MCF 10A (cell line): ENCODE measurements at regions not wholly inside any gene's neighbourhood (a gene's known extent, or its start where the extent isn't known, plus 50 kb on each side); places are given as distances from the start of the nearest gene placed in this dataset.
"Not testable (repeated sequence)": the region's sequence is repeated elsewhere in the genome, so short reads cannot be mapped to it uniquely, and the experiment has no call there.

Source experiments
- BruUV-seq: library from RNA; stranded (reverse); fragments of 400-500 nt; replicated peaks from 2 replicates; lab custom pipeline; 2021; lab: Mats Ljungman, UMichigan
- CTCF ChIA-PET: fragments of 300-600 bp; sonication (Branson Sonifier 250); formaldehyde crosslinking; extraction: SDS; loops from one replicate; lab custom pipeline; 2021; ENCODE audit warnings: antibody characterized with exemption, inconsistent platforms; lab: Yijun Ruan, JAX
- POLR2A ChIA-PET: fragments of 300-600, 350-650 bp; sonication (Branson Sonifier 250); formaldehyde crosslinking; extraction: SDS; loops from one replicate; lab custom pipeline; 2020; ENCODE audit warnings: antibody characterized with exemption, inconsistent platforms; lab: Yijun Ruan, JAX
- DNase-seq: peaks from one replicate; pipeline ENCODE4 v3.0.0-alpha.2; 2018; ENCODE audit not compliant: unreplicated experiment
- H3K27ac Mint-ChIP-seq: one replicate; pipeline ENCODE4 v1.8.0; 2022; ENCODE audit warnings: mild to moderate bottlenecking, low read depth, mixed read lengths; ENCODE audit not compliant: unreplicated experiment
- H3K27me3 Mint-ChIP-seq: one replicate; pipeline ENCODE4 v1.8.0; 2022; ENCODE audit warnings: mixed read lengths; ENCODE audit not compliant: insufficient read depth, unreplicated experiment
- H3K36me3 Mint-ChIP-seq: one replicate; pipeline ENCODE4 v1.8.0; 2022; ENCODE audit warnings: mild to moderate bottlenecking, moderate library complexity, mixed read lengths; ENCODE audit not compliant: insufficient read depth, unreplicated experiment
- H3K4me1 Mint-ChIP-seq: one replicate; pipeline ENCODE4 v1.8.0; 2022; ENCODE audit warnings: mixed read lengths; ENCODE audit not compliant: insufficient read depth, unreplicated experiment
- H3K4me3 Mint-ChIP-seq: one replicate; pipeline ENCODE4 v1.8.0; 2022; ENCODE audit warnings: mild to moderate bottlenecking, moderate library complexity, mixed read lengths; ENCODE audit not compliant: unreplicated experiment
- H3K9me3 Mint-ChIP-seq: one replicate; pipeline ENCODE4 v1.8.0; 2022; ENCODE audit warnings: mixed read lengths; ENCODE audit not compliant: unreplicated experiment
- intact Hi-C: fragments of 100-400 bp; cut with micrococcal nuclease; formaldehyde crosslinking; loops from 2 replicates; pipeline ENCODE4 v1.14.1; 2022

DNA sequence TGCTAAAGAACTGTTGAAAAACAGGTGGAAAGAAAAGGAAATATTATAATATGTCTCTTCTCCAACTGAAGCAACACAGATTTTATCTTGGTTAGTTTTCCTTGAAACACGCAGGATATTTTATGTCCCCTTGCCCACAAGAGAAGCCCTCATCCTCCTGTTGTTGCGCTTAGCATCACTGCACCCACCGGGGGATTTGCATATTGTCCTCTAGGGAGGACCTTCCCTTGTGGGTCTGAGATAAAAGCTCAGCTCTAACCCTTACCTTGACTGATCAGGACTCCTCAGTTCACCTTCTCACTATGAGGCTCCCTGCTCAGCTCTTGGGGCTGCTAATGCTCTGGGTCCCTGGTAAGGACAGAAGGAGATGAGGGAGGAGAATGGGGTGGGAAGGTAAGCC is 1294.2 kb downstream of the RPIA start:
- DNase-seq, H3K27ac Mint-ChIP-seq, H3K9me3 Mint-ChIP-seq, CTCF ChIA-PET, H3K27me3 Mint-ChIP-seq, H3K4me3 Mint-ChIP-seq, intact Hi-C loops, H3K4me1 Mint-ChIP-seq, POLR2A ChIA-PET, H3K36me3 Mint-ChIP-seq, BruUV-seq: not testable (repeated sequence)

DNA sequence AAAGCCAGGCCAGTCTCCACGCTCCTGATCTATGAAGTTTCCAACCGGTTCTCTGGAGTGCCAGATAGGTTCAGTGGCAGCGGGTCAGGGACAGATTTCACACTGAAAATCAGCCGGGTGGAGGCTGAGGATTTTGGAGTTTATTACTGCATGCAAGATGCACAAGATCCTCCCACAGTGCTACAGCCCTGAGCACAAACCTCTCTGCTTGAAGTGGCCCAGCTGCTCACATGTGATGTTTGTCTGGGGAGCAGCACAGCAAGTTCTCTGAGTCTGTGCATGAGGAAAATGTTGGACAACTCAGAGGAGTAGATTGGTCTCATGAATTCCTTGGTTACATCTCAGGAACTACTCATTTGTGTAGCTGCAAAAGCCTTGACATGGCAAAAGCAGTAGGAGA is 1295.1 kb downstream of the RPIA start:
- CTCF ChIA-PET, DNase-seq, H3K27ac Mint-ChIP-seq, H3K4me1 Mint-ChIP-seq, H3K27me3 Mint-ChIP-seq, H3K4me3 Mint-ChIP-seq, POLR2A ChIA-PET, H3K36me3 Mint-ChIP-seq, BruUV-seq, intact Hi-C loops, H3K9me3 Mint-ChIP-seq: not testable (repeated sequence)

DNA sequence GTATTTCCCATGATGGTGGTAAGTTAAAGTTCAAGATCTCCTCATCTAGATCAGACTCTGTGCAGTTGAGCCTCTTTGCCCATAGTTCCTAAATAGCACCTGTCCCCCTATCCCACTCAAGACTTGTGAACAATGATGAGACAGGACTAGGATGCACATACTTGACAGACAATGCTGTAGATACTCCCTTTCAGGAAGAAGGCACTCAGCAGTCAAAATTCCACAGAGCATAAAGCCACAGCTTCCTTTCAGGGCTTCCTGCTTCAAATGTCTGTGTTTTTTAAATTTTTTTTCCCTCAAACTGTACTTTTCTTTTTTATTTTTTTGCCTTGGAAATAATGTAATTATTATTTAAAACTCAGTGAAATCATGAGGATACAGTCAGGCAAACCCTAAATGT is 1305.3 kb downstream of the RPIA start:
- intact Hi-C loops, BruUV-seq, H3K27ac Mint-ChIP-seq, POLR2A ChIA-PET, H3K4me1 Mint-ChIP-seq, H3K4me3 Mint-ChIP-seq, H3K36me3 Mint-ChIP-seq, H3K27me3 Mint-ChIP-seq, CTCF ChIA-PET, H3K9me3 Mint-ChIP-seq, DNase-seq: not testable (repeated sequence)

DNA sequence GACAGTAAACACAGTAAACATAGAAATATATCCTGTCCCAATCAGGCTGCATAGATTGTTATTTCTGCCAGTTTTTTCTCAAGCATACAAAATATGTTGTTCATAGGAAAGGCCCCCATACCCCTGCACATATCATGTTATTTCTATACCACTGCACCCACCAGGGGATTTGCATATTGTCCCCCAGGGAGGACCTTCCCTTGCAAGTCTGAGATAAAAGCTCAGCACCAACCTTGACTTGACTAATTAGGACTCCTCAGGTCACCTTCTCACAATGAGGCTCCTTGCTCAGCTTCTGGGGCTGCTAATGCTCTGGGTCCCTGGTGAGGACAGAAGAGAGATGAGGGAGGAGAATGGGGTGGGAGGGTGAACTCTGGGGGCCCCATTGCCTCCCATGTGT is 1313.1 kb downstream of the RPIA start:
- H3K4me1 Mint-ChIP-seq, DNase-seq, H3K36me3 Mint-ChIP-seq, H3K9me3 Mint-ChIP-seq, H3K27me3 Mint-ChIP-seq, intact Hi-C loops, H3K27ac Mint-ChIP-seq, BruUV-seq, H3K4me3 Mint-ChIP-seq, CTCF ChIA-PET, POLR2A ChIA-PET: not testable (repeated sequence)

DNA sequence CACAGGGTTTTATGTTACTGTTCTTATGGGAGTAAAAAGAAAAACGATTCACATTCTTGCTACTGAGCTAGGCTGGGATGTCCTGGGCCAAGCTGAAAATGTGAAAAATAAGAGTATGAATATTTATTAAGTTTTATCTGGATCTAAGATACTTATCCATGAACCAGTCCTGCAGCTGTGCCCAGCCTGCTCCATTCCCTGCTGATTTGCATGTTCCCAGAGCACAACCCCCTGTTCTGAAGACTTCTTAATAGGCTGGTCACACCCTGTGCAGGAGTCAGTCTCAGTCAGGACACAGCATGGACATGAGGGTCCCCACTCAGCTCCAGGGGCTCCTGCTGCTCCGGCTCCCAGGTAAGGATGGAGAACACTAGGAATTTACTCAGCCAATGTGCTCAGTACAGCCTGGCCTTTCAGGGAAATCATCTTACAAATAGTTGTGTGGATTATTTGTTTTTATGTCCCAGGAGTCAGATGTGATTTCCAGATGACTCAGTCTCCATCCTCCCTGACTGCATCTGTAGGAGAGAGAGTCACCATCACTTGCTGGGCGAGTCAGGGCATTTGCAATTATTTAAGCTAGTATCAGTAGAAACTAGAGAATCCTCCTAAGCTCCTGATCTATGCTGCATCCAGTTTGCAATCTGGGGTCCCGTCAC is 1319.1 kb downstream of the RPIA start:
- H3K36me3 Mint-ChIP-seq, H3K27ac Mint-ChIP-seq, H3K4me3 Mint-ChIP-seq, H3K27me3 Mint-ChIP-seq, POLR2A ChIA-PET, DNase-seq, H3K9me3 Mint-ChIP-seq, CTCF ChIA-PET, H3K4me1 Mint-ChIP-seq, intact Hi-C loops, BruUV-seq: not testable (repeated sequence)

DNA sequence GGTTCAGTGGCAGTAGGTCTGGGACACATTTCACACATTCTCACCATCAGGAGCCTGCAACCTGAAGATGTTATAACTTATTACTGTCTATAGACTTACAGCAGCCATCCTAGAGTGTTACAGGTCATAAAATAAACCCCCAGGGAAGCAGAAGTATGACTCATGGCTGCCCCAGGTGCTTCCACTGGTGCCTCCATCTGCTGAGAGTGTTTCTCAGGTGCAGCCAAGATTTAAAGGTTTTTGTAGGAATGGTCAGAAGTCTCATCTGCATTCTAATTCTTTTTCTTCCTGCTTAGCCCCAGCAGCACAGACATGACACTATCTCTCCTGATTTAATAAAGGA is 1319.6 kb downstream of the RPIA start:
- H3K9me3 Mint-ChIP-seq: not testable (repeated sequence)

DNA sequence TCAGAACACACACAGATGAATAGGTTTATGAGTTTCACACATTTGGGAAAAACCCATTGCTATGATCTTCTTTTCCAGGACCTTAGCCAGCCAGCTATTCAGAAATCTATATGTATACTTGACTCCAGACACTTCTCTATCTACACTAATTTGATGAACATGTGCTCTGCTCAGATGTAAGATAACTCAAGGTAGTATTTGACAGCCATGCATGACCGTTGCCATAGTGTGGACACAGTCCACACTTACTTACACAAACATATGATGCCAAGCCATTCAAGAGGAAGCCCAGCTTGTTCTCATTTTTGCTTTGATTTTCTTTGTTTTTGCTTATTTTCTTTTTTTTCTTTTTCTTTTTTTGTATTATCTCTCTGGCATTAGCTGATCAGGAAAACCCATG is 1328.4 kb downstream of the RPIA start:
- H3K36me3 Mint-ChIP-seq, intact Hi-C loops, DNase-seq, H3K4me1 Mint-ChIP-seq, BruUV-seq, POLR2A ChIA-PET, H3K4me3 Mint-ChIP-seq, H3K27ac Mint-ChIP-seq, H3K9me3 Mint-ChIP-seq, H3K27me3 Mint-ChIP-seq, CTCF ChIA-PET: not testable (repeated sequence)

More for the DNA sequence above, 1319.6 kb downstream of the RPIA start:
- BruUV-seq, H3K36me3 Mint-ChIP-seq, H3K27me3 Mint-ChIP-seq, H3K4me3 Mint-ChIP-seq, H3K27ac Mint-ChIP-seq, DNase-seq, POLR2A ChIA-PET, intact Hi-C loops, CTCF ChIA-PET, H3K4me1 Mint-ChIP-seq: not testable (repeated sequence)

DNA sequence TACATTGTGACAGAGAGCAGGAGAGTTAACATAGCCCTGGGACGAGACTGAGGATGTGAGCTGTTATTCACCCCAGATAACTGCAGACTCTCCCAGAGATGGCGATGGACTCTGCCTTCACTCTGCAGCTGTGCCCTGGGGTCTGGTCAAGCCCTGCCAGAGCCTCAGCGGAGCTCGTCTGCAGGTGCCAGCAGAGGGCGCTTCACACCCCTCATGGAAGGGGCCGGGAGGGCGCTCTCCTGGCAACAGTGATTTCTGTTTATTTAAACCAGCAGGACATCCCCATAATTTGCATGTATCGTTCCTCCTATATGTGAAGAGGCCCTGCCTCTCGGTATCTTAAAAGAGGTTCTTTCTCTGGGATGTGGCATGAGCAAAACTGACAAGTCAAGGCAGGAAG is 1329.8 kb downstream of the RPIA start:
- H3K4me3 Mint-ChIP-seq, H3K9me3 Mint-ChIP-seq, intact Hi-C loops, H3K4me1 Mint-ChIP-seq, DNase-seq, H3K36me3 Mint-ChIP-seq, H3K27ac Mint-ChIP-seq, BruUV-seq, CTCF ChIA-PET, H3K27me3 Mint-ChIP-seq, POLR2A ChIA-PET: not testable (repeated sequence)
